ENCODE measurements at regions not wholly inside any gene's neighbourhood (a gene's known extent, or its start where the extent isn't known, plus 50 kb on each side); places are given as distances from the start of the nearest gene placed in this dataset.

- no peak for TF ChIP-seq CTCF (IDR thresholded peaks at IDR 0.05; ENCODE audit: insufficient read depth, low read depth, low read length, missing control alignments)
- H3K4me3 ChIP-seq (ENCODE audit: low read depth, low read length) = no peak overlapping the region
- no peak for DNase-seq (ENCODE audit: low read depth)
Measured at GRCh38 chr6:139757784-139758183, 383.3 kb upstream of the CITED2 start.

- DNase-seq (ENCODE audit: low read depth) = no peak
- no peak for TF ChIP-seq CTCF (IDR thresholded peaks at IDR 0.05; ENCODE audit: insufficient read depth, low read depth, low read length, missing control alignments)
- H3K4me3 ChIP-seq (ENCODE audit: low read depth, low read length) = no peak overlapping the region
Measured at GRCh38 chr6:139756381-139756780, 381.9 kb upstream of the CITED2 start.

- no peak for DNase-seq (ENCODE audit: low read depth)
- no peak overlapping the region for H3K4me3 ChIP-seq (ENCODE audit: low read depth, low read length)
- no peak for TF ChIP-seq CTCF (IDR thresholded peaks at IDR 0.05; ENCODE audit: insufficient read depth, low read depth, low read length, missing control alignments)
Measured at GRCh38 chr6:139754898-139755775, 380.7 kb upstream of the CITED2 start.

- TF ChIP-seq CTCF (IDR thresholded peaks at IDR 0.05; ENCODE audit: insufficient read depth, low read depth, low read length, missing control alignments) = no peak
- no peak for DNase-seq (ENCODE audit: low read depth)
- no peak overlapping the region for H3K4me3 ChIP-seq (ENCODE audit: low read depth, low read length)
Measured at GRCh38 chr6:139753198-139753861, 378.9 kb upstream of the CITED2 start.

GRCh38 chr6:139752086-139752485, 377.6 kb upstream of the CITED2 start:
- no peak for DNase-seq (ENCODE audit: low read depth)
- no peak overlapping the region for H3K4me3 ChIP-seq (ENCODE audit: low read depth, low read length)
- TF ChIP-seq CTCF (IDR thresholded peaks at IDR 0.05; ENCODE audit: insufficient read depth, low read depth, low read length, missing control alignments) = no peak

- H3K4me3 ChIP-seq (ENCODE audit: low read depth, low read length) = no peak overlapping the region
- no peak for DNase-seq (ENCODE audit: low read depth)
- no peak for TF ChIP-seq CTCF (IDR thresholded peaks at IDR 0.05; ENCODE audit: insufficient read depth, low read depth, low read length, missing control alignments)
Measured at GRCh38 chr6:139751179-139751578, 376.7 kb upstream of the CITED2 start.

Data from GM12865 (cell line).